NCI-H345 (cell line): ENCODE measurements at regions not wholly inside any gene's neighbourhood (a gene's known extent, or its start where the extent isn't known, plus 50 kb on each side); places are given as distances from the start of the nearest gene placed in this dataset.

Experiments
- DNase-seq: peaks from one replicate; lab custom pipeline; 2025; lab: John Stamatoyannopoulos, UW

- no peak for DNase-seq
These were observed 103.5 kb upstream of the ETS2 start for GRCh38 chr21:38702196-38702595.

- no peak for DNase-seq
These were observed 95.9 kb upstream of the ETS2 start for GRCh38 chr21:38709876-38710275.

DNA sequence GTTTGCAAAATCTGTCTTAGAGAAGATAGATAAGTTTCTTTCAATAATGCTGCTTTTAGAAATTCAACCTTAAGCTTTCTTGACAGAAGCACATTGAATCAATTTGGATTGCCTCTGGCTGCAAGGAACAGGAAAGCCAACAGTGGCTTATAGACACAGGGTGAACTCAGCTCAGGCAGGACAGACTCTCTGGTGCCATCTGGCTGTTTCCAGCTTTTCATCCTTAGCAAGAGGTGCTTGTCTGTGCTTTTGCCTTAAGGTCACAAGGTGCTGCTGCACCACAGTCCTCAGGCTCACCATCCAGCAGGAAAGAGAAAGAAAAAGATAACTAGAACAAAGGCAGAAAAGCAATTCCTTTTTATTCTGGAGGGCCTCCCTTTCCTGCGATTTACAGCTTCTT is 93.7 kb upstream of the ETS2 start:
- peak; percentile 78 for DNase-seq

DNA sequence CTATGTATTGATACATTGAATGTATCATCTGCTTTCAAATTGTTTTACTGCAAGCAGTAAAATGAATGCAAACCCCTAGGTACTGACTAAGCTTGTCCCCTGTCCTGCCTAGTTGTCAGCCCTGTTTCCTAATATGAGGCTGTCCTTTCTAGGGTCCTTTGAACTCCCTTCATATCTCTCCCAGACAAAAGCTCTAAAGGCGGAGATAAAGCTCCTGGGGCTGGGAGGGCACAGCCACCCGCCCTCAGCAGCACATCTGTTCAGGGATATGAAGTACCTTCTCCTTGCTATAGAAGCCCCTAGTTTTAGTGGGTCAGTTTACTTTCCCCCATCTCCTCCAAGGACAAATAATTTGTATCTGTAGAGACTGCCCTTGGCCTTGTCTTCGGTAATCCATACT is 93.1 kb upstream of the ETS2 start:
- no peak for DNase-seq

DNA sequence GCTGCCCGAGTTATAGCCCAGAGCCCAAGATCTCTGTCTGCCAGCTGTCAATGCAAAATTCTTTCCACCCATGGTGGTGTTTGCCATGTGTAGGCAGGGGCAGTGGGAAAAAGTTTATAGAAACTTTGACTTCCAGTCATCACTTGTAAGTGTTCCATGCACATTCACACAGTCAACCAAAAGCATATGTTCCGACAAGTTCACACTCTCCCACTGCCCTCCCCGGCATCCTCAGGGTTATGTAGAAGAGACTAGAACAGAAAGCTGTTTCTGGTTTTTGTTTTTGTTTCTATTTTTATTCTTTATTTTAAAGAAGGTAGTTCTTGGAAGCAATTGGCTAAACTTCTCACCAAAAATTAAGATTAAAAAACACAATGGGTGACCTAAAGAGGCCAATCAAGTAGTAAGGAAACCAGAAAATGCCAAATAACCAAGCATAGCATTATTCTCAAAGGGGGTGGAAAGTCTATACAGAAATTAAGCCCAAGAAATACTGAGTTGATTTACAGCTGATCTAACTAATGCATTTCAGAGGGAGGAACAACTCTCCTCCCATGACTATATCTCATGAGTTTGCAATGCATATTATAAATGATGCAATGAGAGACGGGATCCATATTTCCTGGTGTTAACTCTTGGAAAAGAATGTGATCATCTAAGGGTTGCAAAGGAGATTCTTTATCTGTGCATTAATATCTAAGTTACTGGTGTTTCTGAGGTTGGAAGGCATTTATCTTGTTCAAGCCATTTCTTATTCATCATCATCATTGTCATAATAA is 91.5 kb upstream of the ETS2 start:
- DNase-seq, result no peak

DNA sequence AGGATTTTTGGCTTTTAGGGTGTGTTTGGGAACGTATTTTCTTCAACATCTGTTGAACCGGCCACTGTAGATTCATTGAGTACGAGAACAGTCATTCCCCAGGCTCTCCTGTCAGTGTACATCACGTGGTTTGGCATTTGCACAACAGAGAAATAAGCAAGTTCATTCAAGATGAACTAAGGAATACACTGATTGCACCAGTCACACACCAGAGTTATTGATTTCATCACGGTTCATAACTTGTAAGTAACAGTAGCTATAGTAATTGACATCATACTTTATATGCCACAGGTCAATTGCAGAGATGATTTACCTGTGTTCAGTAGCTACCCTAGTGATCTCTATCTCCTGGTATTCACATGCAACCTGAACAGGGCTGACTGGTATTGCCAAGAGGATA is 90.7 kb upstream of the ETS2 start:
- no peak for DNase-seq

DNA sequence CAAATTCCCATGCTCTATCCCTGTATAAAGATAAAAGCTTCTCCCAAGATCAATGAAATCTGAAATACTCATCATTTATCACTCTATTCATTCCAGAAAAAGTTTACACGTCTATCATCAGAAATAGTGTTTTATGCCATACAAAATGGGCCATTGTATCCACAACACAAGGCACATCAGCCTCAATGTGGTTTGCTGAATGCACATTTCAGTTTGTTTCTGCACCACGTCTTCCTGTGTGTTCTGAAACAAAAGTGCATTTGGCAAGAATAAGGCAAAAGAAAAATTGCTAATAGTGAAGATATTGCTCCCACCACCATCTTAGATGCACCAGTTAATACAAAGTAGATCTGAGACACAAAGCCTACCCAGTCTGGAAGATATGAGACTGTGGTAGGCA is 89.6 kb upstream of the ETS2 start:
- DNase-seq, result no peak

DNA sequence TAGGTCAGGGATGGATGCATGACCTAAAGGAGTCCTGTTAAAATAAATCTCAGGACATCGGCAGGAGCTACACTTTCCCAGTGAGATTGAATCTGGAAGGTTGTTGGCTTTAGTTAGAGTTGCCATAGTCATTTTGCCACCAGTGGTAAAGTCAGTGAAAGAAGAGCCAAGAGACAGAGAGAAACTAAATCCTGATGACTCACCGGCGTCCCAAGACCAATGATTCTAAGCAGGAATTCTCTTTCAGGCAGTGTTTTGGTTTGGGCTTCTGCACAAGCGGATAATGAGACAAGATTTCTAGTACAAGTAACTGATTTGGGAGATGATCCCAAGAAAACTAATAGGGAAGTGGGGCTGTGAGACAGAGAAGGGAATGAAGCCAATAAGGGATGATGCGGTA is 88.8 kb upstream of the ETS2 start:
- DNase-seq, result no peak

DNA sequence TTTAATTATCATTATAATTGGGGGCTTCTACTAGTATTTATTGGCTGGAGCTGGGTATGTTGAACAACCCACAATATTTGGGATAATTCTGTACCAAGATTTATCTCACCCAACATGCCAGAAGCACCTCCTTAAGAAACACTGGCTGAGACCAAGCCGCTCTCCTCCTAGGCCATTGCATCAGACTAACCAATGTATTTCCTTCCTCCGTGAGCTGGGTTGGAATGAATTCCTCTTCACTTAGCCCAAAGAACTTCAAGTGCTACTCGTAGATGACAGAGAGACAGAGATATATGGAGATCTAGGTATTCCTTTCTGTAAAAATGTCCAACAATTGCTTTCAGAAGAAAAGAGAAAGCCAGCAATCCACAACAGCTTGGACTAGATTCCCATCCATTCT is 87.2 kb upstream of the ETS2 start:
- DNase-seq, result no peak

GRCh38 chr21:38720074-38720473 is 85.7 kb upstream of the ETS2 start:
- DNase-seq, result no peak

DNA sequence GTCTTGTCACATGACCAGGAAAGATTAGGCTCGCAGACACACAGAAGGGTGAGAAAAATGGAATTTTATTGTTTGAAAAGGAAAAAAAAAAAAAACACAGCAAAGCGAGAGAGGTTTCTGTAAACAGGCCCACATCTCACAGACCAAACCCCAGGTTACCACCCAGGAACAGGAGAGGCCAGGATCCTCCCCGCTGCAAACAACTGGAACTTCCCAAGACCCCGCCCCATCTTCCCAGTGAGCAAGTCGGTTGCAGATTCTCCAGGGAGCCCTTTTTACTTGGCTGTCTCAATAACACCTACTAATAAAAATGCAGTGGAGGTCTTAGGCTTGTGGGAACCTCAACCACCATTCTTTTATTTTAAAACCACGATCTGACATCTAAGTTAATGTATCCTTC is 84.7 kb upstream of the ETS2 start:
- DNase-seq, result no peak

DNA sequence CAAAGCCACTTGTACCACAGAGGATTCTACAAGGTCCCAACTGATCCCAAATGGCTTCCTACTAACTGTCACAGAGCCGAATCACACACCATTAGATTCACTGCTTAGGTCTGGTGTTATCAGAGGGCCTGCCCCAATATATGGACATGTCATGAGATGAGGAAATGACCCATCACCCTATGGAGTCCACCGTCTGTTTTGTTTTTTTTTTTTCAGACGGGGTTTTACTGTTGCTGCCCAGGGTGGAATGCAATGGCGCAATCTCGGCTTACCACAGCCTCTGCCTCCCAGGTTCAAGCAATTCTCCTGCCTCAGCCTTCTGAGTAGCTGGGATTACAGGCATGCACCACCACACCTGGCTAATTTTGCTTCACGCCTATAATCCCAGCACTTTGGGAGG is 83.8 kb upstream of the ETS2 start:
- no peak for DNase-seq

DNA sequence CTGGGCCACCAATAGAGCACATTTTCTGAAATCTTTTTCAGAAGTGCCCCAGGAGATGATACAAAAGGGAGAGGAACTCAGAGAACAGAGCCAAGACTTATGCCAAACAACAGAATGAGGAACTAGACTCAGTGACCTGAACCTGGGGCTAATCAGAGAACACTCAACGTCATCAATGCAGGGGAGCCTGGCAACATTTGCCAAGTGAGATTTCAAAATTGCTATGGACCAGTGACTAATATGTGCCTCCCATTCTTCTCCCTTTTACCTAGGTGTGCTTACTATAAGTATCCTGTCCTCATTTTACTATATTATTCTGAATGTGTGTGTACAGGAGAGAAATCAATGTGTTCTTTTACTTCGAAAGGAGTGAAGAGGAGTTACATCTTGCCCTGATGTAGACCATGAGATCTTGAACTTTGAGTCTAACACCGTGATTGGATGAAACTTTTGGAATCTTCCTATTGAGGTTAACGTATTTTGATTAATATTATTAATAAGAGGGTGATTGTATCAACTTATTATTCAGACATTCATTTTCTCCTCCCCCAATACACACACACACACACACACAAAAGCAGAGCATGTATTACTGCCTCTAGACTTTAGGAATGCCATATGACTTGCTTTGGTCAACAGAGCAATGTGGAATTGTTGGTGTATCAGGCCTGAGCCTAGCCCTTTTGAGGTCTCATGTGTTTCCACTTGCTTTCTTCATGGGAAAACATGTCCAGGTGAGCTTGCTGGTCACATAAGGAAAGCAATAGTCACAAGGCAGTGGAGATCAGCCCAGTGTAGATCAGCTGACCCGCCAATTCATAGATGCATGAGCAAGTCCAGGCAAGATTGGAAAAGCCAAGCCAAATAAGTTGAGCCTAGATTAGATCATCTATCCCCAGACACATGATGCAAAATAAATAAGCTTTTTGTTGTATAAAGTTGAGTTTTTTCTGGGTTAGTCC is 80.3 kb upstream of the ETS2 start:
- DNase-seq, result no peak

DNA sequence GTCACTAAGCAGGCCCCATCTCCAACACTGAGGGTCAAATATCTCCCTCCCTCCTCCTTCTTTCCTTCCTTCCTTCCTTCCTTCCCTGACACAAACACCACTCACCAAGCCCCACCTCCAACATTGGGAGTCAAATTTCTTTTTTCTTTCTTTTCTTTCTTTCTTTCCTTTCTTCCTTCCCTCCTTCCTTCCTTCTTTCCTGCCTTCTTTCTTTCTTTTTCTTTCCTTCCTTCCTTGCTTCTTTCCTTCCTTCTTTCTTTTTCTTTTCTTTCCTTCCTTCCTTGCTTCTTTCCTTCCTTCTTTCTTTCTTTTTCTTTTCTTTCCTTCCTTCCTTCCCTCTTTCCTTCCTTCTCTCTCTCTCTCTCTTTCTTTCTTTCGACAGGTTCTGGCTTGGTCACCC is 79.2 kb upstream of the ETS2 start:
- DNase-seq, result no peak

DNA sequence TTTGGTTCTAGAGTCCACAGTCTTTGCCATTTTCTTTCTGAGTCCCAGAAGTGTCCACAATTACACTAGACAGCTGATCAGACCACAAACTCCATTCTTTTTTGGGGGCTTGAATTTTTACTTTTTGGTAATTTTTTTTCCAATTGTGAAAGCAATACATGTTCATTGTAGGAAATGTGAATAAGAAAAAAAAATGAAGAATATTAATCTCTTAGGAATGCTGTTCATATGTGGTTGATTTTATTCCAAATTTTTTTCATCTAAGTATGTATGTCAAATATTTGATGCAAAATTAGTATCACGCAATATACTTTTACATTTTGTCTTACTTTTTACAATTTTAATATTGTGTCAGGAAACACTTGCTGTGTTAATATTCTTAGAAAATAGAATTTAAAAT is 76.4 kb upstream of the ETS2 start:
- no peak for DNase-seq

DNA sequence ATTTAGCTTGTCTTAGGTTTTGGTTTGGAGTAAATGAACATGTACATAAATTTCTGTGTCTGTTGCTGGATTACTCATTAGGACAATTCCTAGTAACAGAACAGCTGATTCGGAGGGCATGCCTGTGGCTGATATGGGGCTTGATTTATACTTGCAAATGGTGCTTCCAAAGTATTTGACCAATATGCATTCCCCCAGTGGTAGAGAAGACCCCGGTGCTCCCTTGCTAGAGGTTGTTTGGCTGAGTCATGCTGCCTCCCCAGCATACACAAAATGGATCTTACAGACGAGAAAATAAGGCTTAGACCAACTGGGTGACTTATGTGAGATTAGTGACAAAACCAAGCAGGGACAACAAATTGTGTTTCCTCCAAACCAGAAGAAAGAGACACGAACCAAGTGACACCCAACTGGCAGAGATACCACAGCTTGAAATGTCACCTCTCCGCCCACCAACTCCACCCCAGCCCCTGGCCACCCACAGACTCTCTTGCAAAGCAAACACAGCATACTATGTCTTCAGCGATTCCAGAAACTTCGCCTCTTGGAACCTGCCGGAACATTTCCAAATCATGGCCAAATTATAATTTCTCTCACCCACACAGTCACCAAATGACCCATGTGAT is 75.9 kb upstream of the ETS2 start:
- no peak for DNase-seq

DNA sequence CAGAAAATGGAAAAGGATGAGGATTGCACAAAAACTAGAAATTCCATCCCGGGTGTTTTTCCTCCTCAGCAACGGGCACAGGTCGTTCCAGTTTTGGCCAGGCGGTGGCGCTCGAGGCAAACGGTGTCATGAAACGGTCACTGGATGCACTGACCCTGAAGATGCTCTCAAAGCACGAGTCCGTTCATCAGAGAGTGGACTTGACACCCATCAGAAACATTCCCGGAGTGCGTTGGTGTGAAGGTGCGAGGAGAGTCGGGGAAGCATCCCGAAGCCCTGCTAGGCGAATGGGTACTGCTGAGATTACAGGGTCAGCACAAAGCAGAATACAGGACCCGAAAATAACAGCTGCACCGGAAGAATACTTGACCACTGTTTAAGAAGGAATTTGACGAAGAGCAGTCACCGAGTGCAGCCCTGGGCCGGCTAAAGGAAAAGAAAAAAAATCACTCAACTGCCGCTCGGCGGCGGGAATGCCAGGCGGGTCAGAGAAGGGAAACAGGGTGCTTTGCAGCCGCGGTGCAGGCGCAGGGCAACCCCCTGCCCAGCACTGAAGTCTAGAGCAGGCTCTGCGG is 71.7 kb upstream of the ETS2 start:
- DNase-seq, result peak; percentile 84

- DNase-seq, result no peak
These were observed 70.9 kb upstream of the ETS2 start for GRCh38 chr21:38734646-38735365.

GRCh38 chr21:38735626-38736206 is 70.0 kb upstream of the ETS2 start:
- DNase-seq, result no peak

- DNase-seq, result no peak
These were observed 65.6 kb upstream of the ETS2 start for GRCh38 chr21:38740090-38740489.
